22Rv1 (cell line): ENCODE measurements at regions not wholly inside any gene's neighbourhood (a gene's known extent, or its start where the extent isn't known, plus 50 kb on each side); places are given as distances from the start of the nearest gene placed in this dataset.

Source experiments
- ZFX ChIP-seq: fragments of 450-650 bp; IDR thresholded peaks from 2 replicates; pipeline ENCODE4 v1.6.1; 2017; ENCODE audit warnings: antibody characterized with exemption, borderline replicate concordance
- TF ChIP-seq, protein P1 (sequence below): fragments of 450-650 bp; IDR thresholded peaks from 2 replicates; pipeline ENCODE4 v1.5.1; 2017; ENCODE audit warnings: mild to moderate bottlenecking

DNA sequence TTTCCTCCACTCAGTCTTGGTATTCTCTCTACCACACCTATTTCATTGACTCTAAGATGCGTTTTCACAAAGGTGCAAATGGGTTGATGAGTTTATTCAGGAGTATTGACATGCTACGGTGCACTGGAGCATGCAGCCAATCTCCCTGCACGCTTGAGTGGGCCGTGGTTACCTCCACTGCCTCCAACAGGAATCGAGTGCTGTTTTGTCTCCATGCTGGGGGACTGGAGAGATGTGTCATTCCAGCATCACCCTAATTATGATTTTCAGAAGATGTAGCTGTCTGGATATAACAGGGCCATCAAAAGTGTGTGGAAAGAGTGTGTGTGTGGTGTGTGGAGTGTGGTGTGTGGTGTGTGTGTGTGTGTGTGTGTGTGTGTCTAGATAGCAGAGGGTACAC lies 351.6 kb upstream of the ZFHX3 start:
- TF ChIP-seq, protein P1, sequence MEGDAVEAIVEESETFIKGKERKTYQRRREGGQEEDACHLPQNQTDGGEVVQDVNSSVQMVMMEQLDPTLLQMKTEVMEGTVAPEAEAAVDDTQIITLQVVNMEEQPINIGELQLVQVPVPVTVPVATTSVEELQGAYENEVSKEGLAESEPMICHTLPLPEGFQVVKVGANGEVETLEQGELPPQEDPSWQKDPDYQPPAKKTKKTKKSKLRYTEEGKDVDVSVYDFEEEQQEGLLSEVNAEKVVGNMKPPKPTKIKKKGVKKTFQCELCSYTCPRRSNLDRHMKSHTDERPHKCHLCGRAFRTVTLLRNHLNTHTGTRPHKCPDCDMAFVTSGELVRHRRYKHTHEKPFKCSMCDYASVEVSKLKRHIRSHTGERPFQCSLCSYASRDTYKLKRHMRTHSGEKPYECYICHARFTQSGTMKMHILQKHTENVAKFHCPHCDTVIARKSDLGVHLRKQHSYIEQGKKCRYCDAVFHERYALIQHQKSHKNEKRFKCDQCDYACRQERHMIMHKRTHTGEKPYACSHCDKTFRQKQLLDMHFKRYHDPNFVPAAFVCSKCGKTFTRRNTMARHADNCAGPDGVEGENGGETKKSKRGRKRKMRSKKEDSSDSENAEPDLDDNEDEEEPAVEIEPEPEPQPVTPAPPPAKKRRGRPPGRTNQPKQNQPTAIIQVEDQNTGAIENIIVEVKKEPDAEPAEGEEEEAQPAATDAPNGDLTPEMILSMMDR: no peak
- no peak for TF ChIP-seq ZFX
